ENCODE measurements at regions not wholly inside any gene's neighbourhood (a gene's known extent, or its start where the extent isn't known, plus 50 kb on each side); places are given as distances from the start of the nearest gene placed in this dataset.

DNA sequence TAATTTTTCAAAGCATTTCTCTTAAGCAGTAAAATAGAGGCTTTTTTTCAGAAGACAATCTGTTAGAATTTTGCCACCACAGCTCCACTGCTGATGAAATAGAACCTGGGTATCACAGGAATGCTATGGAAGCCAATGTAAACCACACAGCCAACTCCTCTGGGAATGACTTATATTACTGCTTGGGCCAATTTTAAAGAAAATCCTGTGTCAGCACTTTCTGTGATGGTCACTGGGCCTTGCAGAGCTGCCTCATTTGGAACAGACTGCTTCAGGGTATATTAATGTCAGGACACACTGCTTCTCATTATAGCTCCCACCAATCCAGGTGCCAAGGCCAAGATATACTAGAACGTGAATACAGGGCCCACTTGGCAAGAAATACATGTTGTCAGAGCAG, 144.1 kb upstream of the ACTBL2 start:
- Histone ChIP-seq H3K4me1 (ENCODE audit: control insufficient read depth in 4 of 4, insufficient read depth in 4 of 4, low read length in 3 of 4) (no peaks in the 10 kb centered on the region), H3K9ac (ENCODE audit: low read depth in 1 of 2, low read length in 2 of 2) (no peak overlapping the region), H3K4me3 (ENCODE audit: low read depth in 1 of 3, low read length in 3 of 3) (no peak overlapping the region), H3K27me3 (ENCODE audit: control insufficient read depth in 4 of 4, insufficient read depth in 4 of 4, low read length in 3 of 4) (no peaks in the 10 kb centered on the region), H3K36me3 (ENCODE audit: control insufficient read depth in 4 of 4, insufficient read depth in 3 of 4, low read depth in 1 of 4, low read length in 3 of 4) (no peaks in the 10 kb centered on the region), H3K27ac (ENCODE audit: low read depth in 1 of 2, low read length in 2 of 2) (no peak overlapping the region), H3K9me3 (ENCODE audit: control insufficient read depth in 4 of 4, low read length in 3 of 4) (peaks cover 0 to under 1% (median 0%) of the 10 kb centered on the region in 4 donors)
- 74% methylated on average over 1 of the region's 1 CpG for WGBS
- TF ChIP-seq FOXA1 (IDR thresholded peaks at IDR 0.05) = no peak
- TF ChIP-seq, protein P1, sequence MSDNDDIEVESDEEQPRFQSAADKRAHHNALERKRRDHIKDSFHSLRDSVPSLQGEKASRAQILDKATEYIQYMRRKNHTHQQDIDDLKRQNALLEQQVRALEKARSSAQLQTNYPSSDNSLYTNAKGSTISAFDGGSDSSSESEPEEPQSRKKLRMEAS (IDR thresholded peaks at IDR 0.05) = no peak
- no peak for TF ChIP-seq JUND (IDR thresholded peaks at IDR 0.05)
- no peak for TF ChIP-seq EGR1 (IDR thresholded peaks at IDR 0.05; ENCODE audit: low read depth in 2 of 2)
- TF ChIP-seq FOXA2 (IDR thresholded peaks at IDR 0.05) = no peak
- TF ChIP-seq HNF4G (IDR thresholded peaks at IDR 0.05) = no peak
- TF ChIP-seq TAF1 (conservative IDR thresholded peaks at IDR 0.05) = no peak
- TF ChIP-seq YY1 (IDR thresholded peaks at IDR 0.05) = no peak
- TF ChIP-seq, protein P2, sequence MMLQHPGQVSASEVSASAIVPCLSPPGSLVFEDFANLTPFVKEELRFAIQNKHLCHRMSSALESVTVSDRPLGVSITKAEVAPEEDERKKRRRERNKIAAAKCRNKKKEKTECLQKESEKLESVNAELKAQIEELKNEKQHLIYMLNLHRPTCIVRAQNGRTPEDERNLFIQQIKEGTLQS (IDR thresholded peaks at IDR 0.05) = no peak
- no peak for TF ChIP-seq SP1 (IDR thresholded peaks at IDR 0.05)
- no peak for TF ChIP-seq RXRA (IDR thresholded peaks at IDR 0.05)
- no peak for TF ChIP-seq GABPA (IDR thresholded peaks at IDR 0.05 in 1 of 2, conservative IDR thresholded peaks at IDR 0.05 in 1 of 2)
- no peak for TF ChIP-seq REST (IDR thresholded peaks at IDR 0.05)
- TF ChIP-seq NR2F2 (IDR thresholded peaks at IDR 0.05) = no peak
- no peak for TF ChIP-seq RAD21 (IDR thresholded peaks at IDR 0.05)
- TF ChIP-seq CTCF (IDR thresholded peaks at IDR 0.05; ENCODE audit: low read depth, low read length, missing input control) = no peak
- TF ChIP-seq, protein P3, sequence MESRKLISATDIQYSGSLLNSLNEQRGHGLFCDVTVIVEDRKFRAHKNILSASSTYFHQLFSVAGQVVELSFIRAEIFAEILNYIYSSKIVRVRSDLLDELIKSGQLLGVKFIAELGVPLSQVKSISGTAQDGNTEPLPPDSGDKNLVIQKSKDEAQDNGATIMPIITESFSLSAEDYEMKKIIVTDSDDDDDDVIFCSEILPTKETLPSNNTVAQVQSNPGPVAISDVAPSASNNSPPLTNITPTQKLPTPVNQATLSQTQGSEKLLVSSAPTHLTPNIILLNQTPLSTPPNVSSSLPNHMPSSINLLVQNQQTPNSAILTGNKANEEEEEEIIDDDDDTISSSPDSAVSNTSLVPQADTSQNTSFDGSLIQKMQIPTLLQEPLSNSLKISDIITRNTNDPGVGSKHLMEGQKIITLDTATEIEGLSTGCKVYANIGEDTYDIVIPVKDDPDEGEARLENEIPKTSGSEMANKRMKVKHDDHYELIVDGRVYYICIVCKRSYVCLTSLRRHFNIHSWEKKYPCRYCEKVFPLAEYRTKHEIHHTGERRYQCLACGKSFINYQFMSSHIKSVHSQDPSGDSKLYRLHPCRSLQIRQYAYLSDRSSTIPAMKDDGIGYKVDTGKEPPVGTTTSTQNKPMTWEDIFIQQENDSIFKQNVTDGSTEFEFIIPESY (IDR thresholded peaks at IDR 0.05) = no peak
- no peak for TF ChIP-seq HNF4A (conservative IDR thresholded peaks at IDR 0.05)
- DNase-seq (ENCODE audit: low spot score) = no peak

Data from liver (tissue), 8 donors.